HG03342 (cell line): ENCODE measurements at regions not wholly inside any gene's neighbourhood (a gene's known extent, or its start where the extent isn't known, plus 50 kb on each side); places are given as distances from the start of the nearest gene placed in this dataset.

Experiments
- ATAC-seq: cut with Tn5 transposase; IDR thresholded peaks from one replicate; pipeline ENCODE4 v1.9.1; 2021; ENCODE audit warnings: mild to moderate bottlenecking, moderate library complexity; ENCODE audit not compliant: unreplicated experiment

DNA sequence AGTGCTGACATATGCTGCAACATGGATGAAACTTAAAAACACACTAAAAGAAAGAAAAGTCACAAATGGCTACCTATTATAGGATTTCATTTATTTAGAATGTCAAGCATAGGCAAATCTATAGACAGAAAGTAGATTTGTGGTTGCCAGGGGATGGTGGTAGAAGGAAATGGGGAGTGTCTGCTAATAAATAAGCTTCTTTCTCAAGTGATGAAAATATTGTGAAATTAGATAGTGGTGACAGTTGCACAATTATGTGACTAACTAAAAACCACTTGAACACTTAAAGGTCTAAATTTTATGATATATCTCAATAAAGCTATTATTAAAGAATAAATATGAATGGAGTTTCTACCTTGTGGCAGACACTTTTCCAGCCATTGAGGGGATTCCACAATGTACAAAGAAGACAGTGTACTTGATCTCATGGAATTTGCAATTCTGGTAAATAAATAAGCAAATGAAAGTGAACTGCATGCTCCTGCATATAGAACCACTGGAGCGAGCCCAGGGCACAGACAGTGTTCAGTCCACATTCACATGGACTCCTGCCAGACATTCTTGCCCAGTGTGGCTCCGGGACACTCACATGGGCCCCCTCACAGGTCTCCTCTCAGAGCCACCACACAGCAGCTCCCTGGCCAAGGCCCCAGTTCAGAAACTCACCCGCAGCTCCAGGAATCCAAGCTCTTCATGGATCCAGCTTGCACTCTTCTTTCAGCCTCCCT, 107.1 kb upstream of the ARID2 start:
- no peak for ATAC-seq

DNA sequence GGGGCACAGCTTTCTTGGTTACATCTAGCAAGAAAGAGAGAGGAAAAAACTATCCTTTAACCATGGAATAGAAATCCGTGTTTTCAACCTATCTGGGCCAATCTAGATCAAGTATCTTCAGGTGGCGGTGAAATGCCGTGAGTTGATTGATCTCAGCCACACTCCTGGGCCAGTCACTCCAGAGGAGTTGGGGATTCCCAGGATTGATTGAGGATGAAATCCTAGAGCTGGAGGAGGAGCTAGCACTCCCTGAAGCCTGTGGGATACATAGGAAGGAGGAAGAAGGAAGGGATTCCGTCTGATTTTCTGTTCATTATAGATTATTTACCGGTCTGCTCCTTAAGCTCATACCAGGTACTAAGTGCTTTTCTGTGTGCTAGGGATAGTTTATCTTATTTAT, 106.3 kb upstream of the ARID2 start:
- no peak for ATAC-seq

DNA sequence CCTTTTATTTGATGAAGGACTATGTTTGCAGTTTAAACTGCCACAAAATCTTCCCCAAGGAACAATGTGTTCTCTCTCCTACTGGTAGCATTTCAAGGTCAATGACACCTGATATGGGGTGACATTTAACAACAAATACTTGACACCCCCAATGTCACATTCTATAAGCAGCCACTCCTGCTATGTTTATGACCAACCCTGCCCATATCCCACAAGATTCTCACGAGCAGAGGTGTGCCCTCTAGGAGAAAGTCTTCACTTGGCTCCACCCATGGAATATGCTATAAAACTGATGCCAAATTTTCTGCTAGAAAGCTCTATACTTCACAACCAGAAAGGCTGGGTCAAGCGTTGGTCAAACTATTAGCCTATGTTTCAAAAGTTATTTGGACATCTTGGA, 105.6 kb upstream of the ARID2 start:
- no peak for ATAC-seq

DNA sequence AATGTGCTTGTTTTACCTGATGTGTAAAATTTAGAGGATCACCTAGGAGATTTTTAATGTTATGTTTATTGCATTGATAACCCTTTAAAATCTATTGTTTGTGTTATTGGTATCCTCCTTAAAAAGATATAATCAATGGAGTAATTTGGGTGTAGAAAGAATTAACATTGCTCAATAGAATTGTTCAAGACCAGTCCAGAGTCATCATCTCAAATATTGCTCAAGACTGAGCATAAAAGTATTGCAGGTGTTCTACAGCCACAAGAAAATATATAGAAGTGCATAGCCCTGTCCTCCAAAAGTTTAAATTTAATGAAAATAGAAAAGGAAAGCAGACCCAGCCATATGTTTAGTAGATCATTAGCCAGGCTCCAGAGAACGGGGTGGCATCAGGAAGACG, 102.5 kb upstream of the ARID2 start:
- no peak for ATAC-seq

DNA sequence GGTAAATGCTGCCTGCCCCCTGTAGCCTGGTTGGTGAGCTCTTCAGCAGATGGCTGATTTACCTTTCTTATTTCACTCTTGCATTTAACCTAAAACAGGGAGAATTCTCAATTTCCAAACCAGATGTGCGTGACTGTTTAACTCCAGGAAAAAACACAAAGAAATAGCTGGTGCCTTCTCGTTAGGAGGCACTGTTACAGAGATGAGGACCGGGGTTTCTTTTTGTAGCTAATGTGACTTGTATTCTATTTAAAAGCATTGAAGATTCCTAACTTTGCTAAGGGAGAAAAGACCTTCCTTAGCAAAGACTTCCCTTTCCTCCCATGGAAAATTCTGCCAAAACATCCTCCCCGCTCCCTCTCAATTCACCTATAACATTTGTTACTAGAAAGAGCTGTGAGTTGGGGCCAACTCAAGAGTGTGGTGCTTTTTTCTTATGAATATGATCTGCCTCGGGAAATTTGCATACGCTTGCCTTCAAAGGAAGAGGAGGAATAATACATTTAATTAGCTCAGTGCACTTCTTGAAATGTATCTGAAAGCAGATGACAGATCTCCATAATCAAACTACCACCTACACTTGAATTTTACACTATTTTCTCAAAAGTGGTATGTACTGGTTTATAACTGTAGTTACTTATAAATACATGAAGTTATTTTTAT, 102.0 kb upstream of the ARID2 start:
- no peak for ATAC-seq

DNA sequence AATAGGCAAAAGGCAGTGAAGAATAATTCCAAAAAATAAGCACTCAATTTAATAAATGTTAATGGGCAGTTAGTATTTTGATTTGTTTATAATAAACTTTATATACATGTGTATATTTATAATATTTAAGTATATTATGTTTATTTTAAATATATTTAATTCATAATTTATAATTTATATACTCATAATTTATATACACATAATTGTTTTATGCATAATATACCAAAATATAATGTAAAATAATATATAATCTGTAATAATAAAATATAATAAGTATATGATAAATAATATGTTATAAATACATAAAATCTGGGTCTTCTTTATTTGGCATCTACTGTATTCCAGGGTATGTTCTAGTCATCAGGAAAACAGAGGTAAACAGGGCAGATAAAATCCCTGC, 100.2 kb upstream of the ARID2 start:
- no peak for ATAC-seq

DNA sequence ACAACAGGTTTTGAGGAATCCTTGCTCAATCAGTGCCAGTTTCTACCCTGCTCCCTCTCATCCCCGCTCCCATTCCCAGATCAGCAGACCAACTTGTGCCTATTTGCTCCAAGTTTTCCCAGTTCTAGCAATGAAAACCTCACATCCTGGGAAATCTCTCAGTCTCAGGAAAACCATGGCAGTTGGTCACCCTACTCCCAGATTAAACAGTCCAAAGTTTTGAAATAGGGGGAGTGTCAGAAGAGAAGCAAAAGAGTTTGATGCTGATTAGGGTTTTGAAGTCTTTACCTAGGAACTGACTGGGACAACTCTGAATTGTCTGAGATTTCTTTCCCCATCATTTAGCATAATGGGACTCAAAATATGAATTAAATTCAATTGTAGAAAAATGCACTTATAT, 95.8 kb upstream of the ARID2 start:
- ATAC-seq: no peak

DNA sequence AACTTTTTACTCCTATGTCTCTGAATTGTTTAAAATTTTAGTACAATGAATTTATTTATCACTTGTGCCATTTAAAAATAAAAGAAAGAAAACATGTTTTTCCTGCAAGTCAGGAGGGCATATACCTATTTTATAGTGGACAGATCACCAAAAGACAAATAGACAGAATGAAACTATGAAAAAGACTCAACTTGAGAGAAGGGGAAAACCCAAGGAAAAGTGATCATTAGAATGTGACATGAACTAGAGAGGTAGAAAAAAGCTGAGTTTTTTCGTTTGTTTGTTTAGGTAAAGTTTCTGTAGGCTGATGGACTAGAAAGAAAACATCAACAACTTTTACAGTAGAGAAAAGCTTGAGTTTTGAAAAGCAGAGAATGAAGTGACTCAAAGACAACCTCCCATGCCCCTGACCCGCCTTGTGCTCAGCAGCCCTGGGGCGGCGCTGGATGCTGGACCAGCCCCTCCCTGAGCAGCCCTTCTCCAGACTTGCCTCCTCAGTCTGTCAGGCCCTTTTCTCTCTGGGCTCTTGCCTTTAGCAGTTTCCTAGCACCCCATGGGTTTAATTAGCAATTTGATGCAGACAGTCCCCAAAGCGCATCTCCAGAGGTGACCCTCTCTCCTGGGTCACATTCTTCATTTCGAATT, 95.1 kb upstream of the ARID2 start:
- peak; percentile 53 for ATAC-seq

DNA sequence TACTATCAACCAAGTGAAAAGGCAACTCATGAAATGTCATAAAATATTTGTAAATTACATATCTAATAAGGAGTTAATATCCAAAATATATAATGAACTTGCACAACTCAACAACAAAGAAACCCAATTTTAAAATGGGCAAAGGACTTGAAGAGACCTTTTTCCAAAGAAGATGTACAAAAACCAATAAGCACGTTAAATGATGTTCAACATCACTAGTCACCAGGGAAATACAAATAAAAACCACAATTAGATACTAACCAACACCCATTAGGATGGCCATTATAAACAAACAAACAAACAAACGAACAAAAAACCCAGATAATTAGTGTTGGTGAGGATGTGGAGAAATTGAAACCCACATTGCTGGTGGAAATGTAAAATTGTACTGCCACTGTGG, 92.3 kb upstream of the ARID2 start:
- ATAC-seq: no peak

DNA sequence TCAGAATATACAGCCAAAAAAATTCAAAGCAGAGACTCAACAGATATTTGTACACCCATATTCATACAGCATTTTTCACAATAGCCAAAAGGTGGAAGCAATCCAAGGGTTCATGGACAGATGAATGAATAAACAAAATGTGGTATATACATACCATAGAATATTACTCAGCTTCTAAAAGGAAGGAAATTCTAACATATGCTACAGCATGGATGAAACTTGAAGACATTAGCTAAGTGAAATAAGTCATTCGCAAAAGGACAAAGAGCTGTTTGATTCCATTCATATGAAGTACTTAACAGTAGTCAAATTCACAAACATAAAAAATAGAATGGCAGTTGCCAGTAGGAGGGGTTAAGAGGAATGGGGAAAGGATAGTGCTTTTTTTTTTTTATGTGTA, 91.8 kb upstream of the ARID2 start:
- ATAC-seq: no peak

DNA sequence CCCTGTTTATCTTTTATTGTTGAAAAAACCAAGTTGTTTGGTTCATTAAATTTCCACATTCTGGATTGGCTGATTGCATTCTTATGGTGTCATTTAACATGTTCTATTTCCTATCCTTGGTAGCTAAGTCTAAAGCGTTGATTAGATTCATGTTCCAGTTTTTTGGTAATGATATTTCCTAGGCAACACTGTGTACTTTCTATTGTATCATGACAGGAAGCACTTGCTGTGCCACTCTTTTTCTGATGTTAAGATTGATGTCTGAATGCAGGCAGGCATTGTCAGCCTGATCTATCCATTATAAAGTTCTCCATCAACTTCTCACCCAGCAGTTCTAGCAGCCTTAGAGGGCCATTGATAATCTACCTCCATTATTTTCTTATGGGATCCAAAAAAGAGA, 91.1 kb upstream of the ARID2 start:
- ATAC-seq: no peak

DNA sequence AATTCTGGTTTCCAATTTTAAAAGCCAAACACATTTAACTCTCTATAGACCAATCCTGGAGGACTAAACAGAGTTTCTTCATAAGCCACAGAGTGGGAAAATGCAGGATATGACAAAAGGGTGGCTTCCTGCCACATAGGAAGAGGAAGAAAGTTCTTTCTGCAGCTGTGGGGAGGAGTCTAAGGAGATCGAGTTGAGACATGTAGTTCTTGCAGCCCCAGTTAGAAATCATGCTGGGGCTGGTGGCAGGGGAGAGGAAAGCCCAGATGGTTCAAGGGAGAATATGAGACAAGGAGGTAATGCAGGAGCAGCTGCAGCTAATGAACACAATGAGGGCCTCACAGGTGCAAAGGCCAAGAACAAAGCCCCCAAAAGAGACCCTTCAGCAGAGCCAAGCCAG, 85.0 kb upstream of the ARID2 start:
- no peak for ATAC-seq

DNA sequence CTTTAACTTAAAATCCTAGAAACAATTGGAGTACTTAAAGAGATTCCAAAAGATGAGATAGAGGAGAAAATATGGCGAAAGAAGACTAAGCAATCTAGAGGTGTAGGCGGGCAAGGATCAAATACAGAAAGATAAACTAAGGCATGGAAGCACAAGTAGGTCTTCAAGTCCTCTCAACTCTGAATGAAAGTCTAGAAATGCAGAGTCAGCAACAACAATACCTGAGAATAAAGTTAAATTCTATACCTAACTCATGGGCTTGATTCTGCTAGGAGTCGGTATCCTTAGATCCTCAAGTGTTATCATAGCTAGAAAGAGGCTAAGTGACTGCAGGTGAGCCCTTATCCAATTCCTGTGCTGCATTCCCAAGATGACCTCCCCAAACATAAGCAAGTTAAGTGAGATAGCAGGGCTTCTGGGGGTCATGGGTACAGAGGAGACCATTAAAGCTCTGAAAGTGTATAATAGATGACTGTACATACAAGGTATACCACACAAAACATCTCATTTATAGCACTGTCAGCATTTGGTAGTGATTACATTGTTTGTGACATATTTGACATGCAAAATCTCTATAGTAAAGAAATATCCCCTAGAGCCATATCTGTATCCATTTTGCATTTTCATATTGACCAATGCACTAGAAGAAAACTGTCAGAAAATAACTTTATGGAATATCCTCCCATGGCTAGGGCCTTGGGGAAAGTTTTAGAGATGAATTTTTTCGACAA, 82.5 kb upstream of the ARID2 start:
- no peak for ATAC-seq

DNA sequence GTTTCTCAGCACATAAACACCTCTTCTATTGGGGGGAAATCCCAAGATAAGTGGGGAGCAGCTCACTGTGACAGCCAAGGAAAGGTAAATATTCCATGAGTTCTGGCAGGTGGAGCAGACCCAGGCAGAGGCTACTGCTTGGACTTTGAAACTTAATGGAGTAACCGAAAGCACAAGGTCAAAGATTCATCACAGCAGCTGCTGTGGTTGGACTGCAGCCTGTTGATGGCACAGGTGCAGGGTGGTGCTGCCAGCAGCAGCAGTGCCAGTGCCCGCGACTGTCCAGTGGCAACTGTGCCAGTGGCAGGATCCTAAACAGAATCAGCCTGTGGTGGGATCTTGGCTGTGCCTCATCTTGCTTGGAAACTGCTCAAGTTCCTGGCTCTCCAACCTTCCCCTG, 81.4 kb upstream of the ARID2 start:
- no peak for ATAC-seq

DNA sequence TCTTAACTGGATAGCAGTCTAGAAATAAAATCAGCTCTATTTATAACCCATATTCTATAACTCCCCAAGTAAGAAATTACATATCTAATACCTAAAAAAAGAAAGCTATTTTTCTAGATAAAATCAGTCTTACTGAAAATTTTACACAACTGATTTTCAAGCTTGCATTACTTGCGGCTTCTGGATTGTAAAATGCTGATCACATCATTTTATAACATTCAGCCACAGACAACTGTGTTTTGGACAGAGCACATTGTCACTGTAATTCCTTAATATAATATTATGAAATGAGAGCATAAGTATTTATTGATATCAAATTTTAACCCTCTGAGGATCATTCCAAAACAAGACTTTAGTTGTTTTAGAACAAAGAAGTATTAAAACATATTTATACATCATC, 78.5 kb upstream of the ARID2 start:
- ATAC-seq: no peak

DNA sequence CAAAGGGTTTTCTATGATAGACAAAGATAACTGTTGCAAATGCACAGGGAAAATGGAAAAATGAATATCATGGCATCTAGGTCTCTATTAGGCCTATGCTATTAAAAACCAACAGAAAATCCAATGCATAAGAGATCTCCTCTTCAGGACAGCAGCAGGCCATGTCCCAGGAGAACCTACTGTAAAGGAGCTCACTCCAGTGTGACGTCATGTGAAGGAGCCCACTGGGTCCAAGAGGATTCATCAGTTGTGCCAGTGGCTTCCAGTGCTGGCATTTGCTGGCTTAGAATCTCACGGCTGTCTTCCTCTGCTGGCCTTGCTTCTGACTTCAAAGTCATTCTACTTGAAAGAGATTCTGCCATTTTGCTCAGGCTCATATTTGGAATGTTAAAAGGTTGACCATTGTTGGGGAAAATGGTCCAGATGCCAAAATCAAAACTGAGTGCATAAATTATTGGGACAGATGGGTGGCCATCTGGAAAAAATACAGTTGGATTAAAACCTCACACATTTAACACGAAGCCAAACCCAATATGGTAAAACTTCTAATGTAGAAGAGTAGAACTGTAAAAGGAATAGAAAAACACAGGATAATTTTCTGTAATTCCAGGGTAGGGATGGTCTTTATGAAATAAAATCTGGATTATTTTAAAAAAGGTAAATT, 75.4 kb upstream of the ARID2 start:
- ATAC-seq: no peak

DNA sequence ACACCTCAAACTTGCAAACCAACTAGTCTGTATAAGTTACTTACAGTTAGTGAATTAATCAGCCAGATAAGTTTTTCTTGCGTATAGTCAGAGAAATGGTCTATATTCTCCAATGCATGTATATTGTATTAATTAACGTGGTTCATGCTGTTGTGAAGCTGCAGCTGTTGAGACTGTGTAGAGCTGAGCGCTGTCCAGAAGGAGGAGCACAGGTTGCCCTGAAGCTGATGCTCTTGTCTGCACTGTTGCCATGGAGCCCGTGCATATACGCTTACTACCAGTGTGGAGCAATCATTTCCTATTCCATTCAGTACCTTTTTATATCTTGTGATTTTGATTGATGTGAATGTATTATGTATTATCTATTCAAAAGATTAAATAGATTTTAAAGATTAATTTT, 74.3 kb upstream of the ARID2 start:
- ATAC-seq: peak; percentile 64

DNA sequence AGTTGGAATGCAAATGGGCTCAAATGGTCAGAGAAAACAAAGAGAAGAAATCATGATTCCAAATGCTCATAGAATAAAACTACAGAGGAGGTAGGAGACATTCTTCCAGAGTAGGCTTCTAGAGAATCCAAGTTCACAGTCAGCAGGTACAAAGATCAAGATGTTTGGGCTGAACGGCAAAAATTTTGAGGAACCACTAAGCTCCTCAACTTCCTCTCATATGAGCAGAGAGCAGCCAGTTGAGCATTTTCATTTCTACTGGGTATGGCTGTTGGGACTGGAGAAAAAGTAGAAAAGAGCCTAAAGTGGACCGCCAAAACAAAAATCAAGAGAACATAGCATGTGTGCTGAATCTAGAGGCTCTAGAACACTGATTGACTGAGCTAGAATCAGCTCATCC, 73.8 kb upstream of the ARID2 start:
- no peak for ATAC-seq

DNA sequence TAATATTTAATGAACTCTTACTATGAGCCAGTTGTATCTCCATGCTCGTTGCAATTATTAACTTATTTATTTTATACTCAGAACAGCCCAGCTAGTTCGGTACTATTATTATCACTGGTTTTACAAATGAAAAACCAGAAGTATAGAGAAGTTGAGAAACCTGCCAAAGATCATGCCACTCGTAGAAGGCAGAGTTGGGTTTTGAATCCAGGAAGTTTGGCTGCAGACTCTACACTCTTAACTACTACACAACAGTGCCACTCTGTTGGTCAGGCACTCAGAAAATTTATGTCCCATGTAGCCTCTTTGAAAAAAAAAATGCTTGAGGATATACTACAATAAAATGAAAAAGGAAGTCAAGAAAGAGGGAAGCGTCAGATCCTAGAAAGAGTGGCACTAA, 71.5 kb upstream of the ARID2 start:
- ATAC-seq: no peak

DNA sequence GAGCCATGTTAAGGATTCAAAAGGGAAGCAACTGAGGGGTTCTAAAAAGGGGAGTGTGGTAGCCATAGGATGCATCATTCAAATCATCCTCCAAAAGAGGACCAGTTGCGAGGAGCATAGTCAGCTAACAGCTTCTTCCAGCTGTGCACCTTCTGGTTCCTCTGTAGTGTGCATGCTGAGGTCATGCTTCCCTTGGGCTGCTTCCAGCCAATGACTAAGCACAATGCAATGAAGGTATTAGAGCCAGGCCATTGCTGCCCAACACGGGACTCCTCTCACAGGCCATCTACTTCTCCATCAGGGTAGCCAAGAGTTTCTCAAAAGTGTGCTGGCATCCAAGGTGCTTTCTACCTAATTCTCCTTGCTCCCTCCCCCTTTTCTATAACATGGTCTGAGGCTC, 69.2 kb upstream of the ARID2 start:
- no peak for ATAC-seq

DNA sequence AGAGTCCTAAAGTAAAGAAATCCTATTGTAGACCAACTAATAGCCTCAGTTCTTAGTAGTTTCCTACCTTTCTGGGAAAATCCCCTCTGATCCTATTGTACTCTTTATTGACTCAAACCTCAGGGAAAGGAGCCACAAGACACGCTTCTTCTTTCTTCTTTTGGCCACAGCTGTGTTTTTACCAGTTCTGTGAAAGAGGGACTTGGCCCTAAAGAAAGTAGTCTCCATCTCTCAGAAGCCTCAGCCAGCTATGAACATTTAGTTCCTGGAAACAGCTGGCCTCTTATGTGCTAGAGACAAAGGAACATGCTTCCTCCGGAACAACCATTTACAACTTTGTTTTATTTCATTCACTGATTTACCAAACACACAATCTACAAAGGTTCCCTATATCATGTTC, 66.1 kb upstream of the ARID2 start:
- no peak for ATAC-seq
